ENCODE measurements at regions not wholly inside any gene's neighbourhood (a gene's known extent, or its start where the extent isn't known, plus 50 kb on each side); places are given as distances from the start of the nearest gene placed in this dataset.

DNA sequence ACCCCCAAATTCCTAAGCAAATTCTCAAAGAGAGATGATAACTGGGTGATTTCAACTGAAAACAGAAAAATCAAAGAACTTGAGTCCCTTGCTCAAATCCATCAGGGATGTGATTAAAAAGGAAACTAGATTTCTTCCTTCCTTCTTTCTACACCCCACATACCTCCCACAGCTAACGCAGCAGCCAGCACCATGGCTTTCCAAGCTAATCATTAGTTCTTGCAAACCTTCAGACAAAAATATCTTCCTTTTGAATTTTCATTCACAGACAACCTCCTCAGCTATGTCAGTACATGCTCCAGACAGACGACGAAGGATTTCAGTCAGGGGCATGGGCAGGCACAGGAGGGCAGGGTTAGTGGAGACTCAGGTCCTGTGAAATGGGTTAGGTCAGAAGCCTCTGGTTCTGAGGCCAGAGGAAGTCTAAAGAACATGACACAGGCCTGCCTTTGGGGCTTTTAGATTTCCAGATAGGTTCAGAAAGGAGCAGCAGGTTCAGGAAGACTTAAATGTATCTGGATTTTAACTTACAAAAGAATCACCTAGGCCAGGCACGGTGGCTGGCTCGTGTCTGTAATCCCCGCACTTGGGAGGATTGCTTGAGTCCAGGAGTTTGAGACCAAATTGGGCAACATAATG is 173.7 kb upstream of the NFIB start:
- 86 to 93% methylated on average over 6 of the region's 6 CpGs for WGBS, 2 donors
- H3K4me1 ChIP-seq (ENCODE audit: control insufficient read depth in 5 of 5, insufficient read depth in 5 of 5, low read length in 5 of 5) = peaks cover 0 to 1% (median 0%) of the 10 kb centered on the region in 5 donors
- no peak overlapping the region for H3K27ac ChIP-seq (ENCODE audit: low read depth in 1 of 2, low read length in 1 of 2)
- H3K36me3 ChIP-seq (ENCODE audit: control insufficient read depth in 4 of 4, insufficient read depth in 4 of 4, low read length in 4 of 4) = no peaks in the 10 kb centered on the region
- H3K9ac ChIP-seq (ENCODE audit: insufficient read depth in 1 of 2, low read length in 2 of 2) = no peak overlapping the region
- TF ChIP-seq, protein P1, sequence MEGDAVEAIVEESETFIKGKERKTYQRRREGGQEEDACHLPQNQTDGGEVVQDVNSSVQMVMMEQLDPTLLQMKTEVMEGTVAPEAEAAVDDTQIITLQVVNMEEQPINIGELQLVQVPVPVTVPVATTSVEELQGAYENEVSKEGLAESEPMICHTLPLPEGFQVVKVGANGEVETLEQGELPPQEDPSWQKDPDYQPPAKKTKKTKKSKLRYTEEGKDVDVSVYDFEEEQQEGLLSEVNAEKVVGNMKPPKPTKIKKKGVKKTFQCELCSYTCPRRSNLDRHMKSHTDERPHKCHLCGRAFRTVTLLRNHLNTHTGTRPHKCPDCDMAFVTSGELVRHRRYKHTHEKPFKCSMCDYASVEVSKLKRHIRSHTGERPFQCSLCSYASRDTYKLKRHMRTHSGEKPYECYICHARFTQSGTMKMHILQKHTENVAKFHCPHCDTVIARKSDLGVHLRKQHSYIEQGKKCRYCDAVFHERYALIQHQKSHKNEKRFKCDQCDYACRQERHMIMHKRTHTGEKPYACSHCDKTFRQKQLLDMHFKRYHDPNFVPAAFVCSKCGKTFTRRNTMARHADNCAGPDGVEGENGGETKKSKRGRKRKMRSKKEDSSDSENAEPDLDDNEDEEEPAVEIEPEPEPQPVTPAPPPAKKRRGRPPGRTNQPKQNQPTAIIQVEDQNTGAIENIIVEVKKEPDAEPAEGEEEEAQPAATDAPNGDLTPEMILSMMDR (IDR thresholded peaks at IDR 0.05; ENCODE audit: control extremely low read depth, extremely low read depth) = no peak
- DNase-seq (no peak), ATAC-seq (ENCODE audit: insufficient read depth, low FRiP score) (no peak)
- H3K27me3 ChIP-seq (ENCODE audit: control insufficient read depth in 3 of 3, insufficient read depth in 3 of 3, low read length in 2 of 3) = no peaks in the 10 kb centered on the region
- no peak overlapping the region for H3K4me3 ChIP-seq
- no peaks in the 10 kb centered on the region for H3K9me3 ChIP-seq (ENCODE audit: control insufficient read depth in 4 of 4, insufficient read depth in 3 of 4, low read length in 3 of 4)

GRCh38 chr9:14485366-14485765 is 171.4 kb upstream of the NFIB start:
- Histone ChIP-seq H3K4me1 (ENCODE audit: control insufficient read depth in 5 of 5, insufficient read depth in 5 of 5, low read length in 5 of 5) (peaks cover 0 to 1% (median 0%) of the 10 kb centered on the region in 5 donors), H3K36me3 (ENCODE audit: control insufficient read depth in 4 of 4, insufficient read depth in 4 of 4, low read length in 4 of 4) (no peaks in the 10 kb centered on the region), H3K27ac (ENCODE audit: low read depth in 1 of 2, low read length in 1 of 2) (no peak overlapping the region), H3K4me3 (no peak overlapping the region), H3K9me3 (ENCODE audit: control insufficient read depth in 4 of 4, insufficient read depth in 3 of 4, low read length in 3 of 4) (no peaks in the 10 kb centered on the region), H3K27me3 (ENCODE audit: control insufficient read depth in 3 of 3, insufficient read depth in 3 of 3, low read length in 2 of 3) (no peaks in the 10 kb centered on the region), H3K9ac (ENCODE audit: insufficient read depth in 1 of 2, low read length in 2 of 2) (no peak overlapping the region)
- 88 to 91% methylated on average over 5 of the region's 5 CpGs for WGBS, 2 donors
- DNase-seq (no peak), ATAC-seq (ENCODE audit: insufficient read depth, low FRiP score) (no peak)
- TF ChIP-seq, protein P1 (IDR thresholded peaks at IDR 0.05; ENCODE audit: control extremely low read depth, extremely low read depth) = no peak

- Histone ChIP-seq H3K4me3 (no peak overlapping the region), H3K27me3 (ENCODE audit: control insufficient read depth in 3 of 3, insufficient read depth in 3 of 3, low read length in 2 of 3) (no peaks in the 10 kb centered on the region), H3K27ac (ENCODE audit: low read depth in 1 of 2, low read length in 1 of 2) (no peak overlapping the region), H3K36me3 (ENCODE audit: control insufficient read depth in 4 of 4, insufficient read depth in 4 of 4, low read length in 4 of 4) (no peaks in the 10 kb centered on the region), H3K9me3 (ENCODE audit: control insufficient read depth in 4 of 4, insufficient read depth in 3 of 4, low read length in 3 of 4) (no peaks in the 10 kb centered on the region), H3K9ac (ENCODE audit: insufficient read depth in 1 of 2, low read length in 2 of 2) (no peak overlapping the region), H3K4me1 (ENCODE audit: control insufficient read depth in 5 of 5, insufficient read depth in 5 of 5, low read length in 5 of 5) (peaks cover 0 to 1% (median 0%) of the 10 kb centered on the region in 5 donors)
- 69 to 87% methylated on average over 3 of the region's 3 CpGs for WGBS, 2 donors
- TF ChIP-seq, protein P1 (IDR thresholded peaks at IDR 0.05; ENCODE audit: control extremely low read depth, extremely low read depth) = no peak
- ATAC-seq (ENCODE audit: insufficient read depth, low FRiP score) = no peak
- no peak for DNase-seq
These were observed 168.9 kb upstream of the NFIB start for GRCh38 chr9:14482856-14483255.

GRCh38 chr9:14480526-14480925 is 166.6 kb upstream of the NFIB start:
- Histone ChIP-seq H3K27ac (ENCODE audit: low read depth in 1 of 2, low read length in 1 of 2) (no peak overlapping the region), H3K36me3 (ENCODE audit: control insufficient read depth in 4 of 4, insufficient read depth in 4 of 4, low read length in 4 of 4) (no peaks in the 10 kb centered on the region), H3K27me3 (ENCODE audit: control insufficient read depth in 3 of 3, insufficient read depth in 3 of 3, low read length in 2 of 3) (no peaks in the 10 kb centered on the region), H3K9ac (ENCODE audit: insufficient read depth in 1 of 2, low read length in 2 of 2) (no peak overlapping the region), H3K4me1 (ENCODE audit: control insufficient read depth in 5 of 5, insufficient read depth in 5 of 5, low read length in 5 of 5) (no peaks in the 10 kb centered on the region), H3K4me3 (no peak overlapping the region), H3K9me3 (ENCODE audit: control insufficient read depth in 4 of 4, insufficient read depth in 3 of 4, low read length in 3 of 4) (no peaks in the 10 kb centered on the region)
- DNase-seq (peak in 1 of 3 donors; percentile 6), ATAC-seq (ENCODE audit: insufficient read depth, low FRiP score) (no peak)
- 56 to 74% methylated on average over 3 of the region's 3 CpGs for WGBS, 2 donors
- TF ChIP-seq, protein P1 (IDR thresholded peaks at IDR 0.05; ENCODE audit: control extremely low read depth, extremely low read depth) = no peak

Data from lung (tissue), 11 donors.